K562 (cell line): ENCODE measurements at regions not wholly inside any gene's neighbourhood (a gene's known extent, or its start where the extent isn't known, plus 50 kb on each side); places are given as distances from the start of the nearest gene placed in this dataset.

Experiments
- ATAC-seq: fragments of 200-7000 bp; cut with Tn5 transposase; 3 replicates; pipeline ENCODE4 v1.9.1; 2020; ENCODE audit warnings: moderate library complexity
- BruUV-seq: library from RNA; stranded (reverse); fragments of 400-500 nt; replicated peaks from 2 replicates; lab custom pipeline; 2021; lab: Mats Ljungman, UMichigan
- CTCF ChIA-PET: fragments of 300-600 bp; formaldehyde crosslinking; extraction: SDS; loops from one replicate; lab custom pipeline; 2021; ENCODE audit warnings: low intra/inter-chr PET ratio; lab: Yijun Ruan, JAX
- POLR2A ChIA-PET: fragments of 300-600, 350-650 bp; sonication (Branson Sonifier 250); formaldehyde crosslinking; extraction: SDS; loops from one replicate; lab custom pipeline; 2021; ENCODE audit warnings: antibody characterized with exemption, inconsistent platforms; lab: Yijun Ruan, JAX
- DNase-seq, 4 experiments: peaks; one replicate each; pipeline versions ENCODE4 v3.0.0 to v3.0.0-alpha.2; 2011 to 2018; ENCODE audit warnings: low spot score in 3 of 4, mixed read lengths in 3 of 4; ENCODE audit errors: extremely low read depth in 1 of 4
- FAIRE-seq: peaks from 2 replicates; lab custom pipeline; 2011; peaks lifted over from hg19 to GRCh38; lab: Jason Lieb, UNC
- H2AFZ ChIP-seq: 2 replicates; pipeline ENCODE4 v1.6.0; 2011; ENCODE audit warnings: low read depth, low read length, control low read depth, inconsistent platforms
- H3K27ac ChIP-seq: fragments of 200-600 bp; 3 replicates; pipeline ENCODE4 v1.8.0; 2011; ENCODE audit warnings: low read depth, mild to moderate bottlenecking, control low read depth, inconsistent platforms, low read length, moderate library complexity, mixed read lengths; ENCODE audit errors: extremely low read depth
- H3K27me3 ChIP-seq, 2 experiments: fragments of 300-600 bp in 1 of 2; 2 replicates in 1 of 2; 3 replicates in 1 of 2; pipeline versions ENCODE4 v1.6.0 to v1.8.0; 2011; ENCODE audit warnings: inconsistent platforms in 2 of 2, low read length in 2 of 2, mild to moderate bottlenecking in 1 of 2, mixed read lengths in 1 of 2, moderate library complexity in 1 of 2; ENCODE audit not compliant: control insufficient read depth in 2 of 2, insufficient read depth in 2 of 2
- H3K36me3 ChIP-seq: fragments of 300-600 bp; 3 replicates; pipeline ENCODE4 v1.8.0; 2011; ENCODE audit warnings: mild to moderate bottlenecking, low read length, inconsistent platforms; ENCODE audit not compliant: control insufficient read depth, insufficient read depth
- H3K4me1 ChIP-seq, 2 experiments: fragments of 200-600 bp in 1 of 2; replicated peaks in 1 of 2; 2 replicates in 1 of 2; 3 replicates in 1 of 2; pipeline versions ENCODE4 v1.5.1 to v1.8.0; 2011; ENCODE audit warnings: inconsistent platforms in 2 of 2, low read length in 2 of 2, mild to moderate bottlenecking in 1 of 2, mixed read lengths in 1 of 2, moderate library complexity in 1 of 2; ENCODE audit not compliant: control insufficient read depth in 2 of 2, insufficient read depth in 2 of 2
- H3K4me2 ChIP-seq: 2 replicates; pipeline ENCODE4 v1.6.1; 2011; ENCODE audit warnings: low read length, control low read depth, inconsistent platforms, mixed read lengths; ENCODE audit not compliant: insufficient read depth
- H3K4me3 ChIP-seq: fragments of 200-600 bp; sonication (generic), shearing (Covaris generic); 2 replicates; pipeline ENCODE4 v1.5.1; 2016; ENCODE audit warnings: control low read depth, inconsistent platforms
- H3K79me2 ChIP-seq: fragments of 200-600 bp; 3 replicates; pipeline ENCODE4 v1.8.0; 2011; ENCODE audit warnings: low read length, inconsistent platforms; ENCODE audit not compliant: control insufficient read depth, insufficient read depth
- H3K9ac ChIP-seq, 2 experiments: 2 replicates each; pipeline versions ENCODE4 v1.6.0 to v1.6.1; 2011; ENCODE audit warnings: low read depth in 2 of 2, low read length in 2 of 2, control low read depth in 1 of 2, inconsistent platforms in 1 of 2, mild to moderate bottlenecking in 1 of 2, mixed read lengths in 1 of 2; ENCODE audit not compliant: insufficient read depth in 1 of 2
- H3K9me1 ChIP-seq: one replicate; pipeline ENCODE4 v1.6.0; 2011; ENCODE audit warnings: inconsistent platforms, mild to moderate bottlenecking, low read length, moderate library complexity; ENCODE audit not compliant: control insufficient read depth, insufficient read depth
- H3K9me3 ChIP-seq: replicated peaks from 2 replicates; pipeline ENCODE4 v1.5.1; 2011; ENCODE audit warnings: low read depth, low read length, inconsistent platforms; ENCODE audit not compliant: control insufficient read depth, insufficient read depth
- H4K20me1 ChIP-seq: replicated peaks from 2 replicates; pipeline ENCODE4 v1.6.1; 2011; ENCODE audit warnings: low read length, inconsistent platforms, mixed read lengths; ENCODE audit not compliant: control insufficient read depth, insufficient read depth
- DIDO1 ChIP-seq: fragments of 450-650 bp; IDR thresholded peaks from 2 replicates; pipeline ENCODE4 v1.6.1; 2016; ENCODE audit warnings: low read depth, missing biosample characterization, missing genetic modification characterization
- E2F6 ChIP-seq, 2 experiments: IDR thresholded peaks; 2 replicates each; pipeline ENCODE4 v1.6.1; 2011; ENCODE audit warnings: borderline replicate concordance in 1 of 2, control low read depth in 1 of 2, low read depth in 1 of 2, low read length in 1 of 2, mild to moderate bottlenecking in 1 of 2, mixed read lengths in 1 of 2, moderate library complexity in 1 of 2; ENCODE audit not compliant: insufficient read depth in 1 of 2, insufficient read length in 1 of 2, poor library complexity in 1 of 2, severe bottlenecking in 1 of 2; ENCODE audit errors: extremely low read depth in 1 of 2
- PHB2 ChIP-seq: fragments of 450-650 bp; IDR thresholded peaks from 2 replicates; pipeline ENCODE4 v1.6.1; 2017; ENCODE audit warnings: low read depth
- RNF2 ChIP-seq: sonication (generic); IDR thresholded peaks from 2 replicates; pipeline ENCODE4 v1.6.1; 2016
- SMARCB1 ChIP-seq: IDR thresholded peaks from 2 replicates; pipeline ENCODE4 v1.6.1; 2011; ENCODE audit warnings: improper control_type of control experiment, low read depth; ENCODE audit not compliant: insufficient read length
- SNAPC5 ChIP-seq: fragments of 250-450 bp; sonication (Bioruptor Pico); IDR thresholded peaks from 2 replicates; pipeline ENCODE4 v1.8.0; 2021; ENCODE audit warnings: moderate library complexity, mild to moderate bottlenecking, inconsistent platforms
- ZNF444 ChIP-seq: fragments of 250-450 bp; sonication (Bioruptor Pico); IDR thresholded peaks from 2 replicates; pipeline ENCODE4 v1.4.0; 2020; ENCODE audit warnings: mild to moderate bottlenecking, moderate library complexity
- WGBS: fragments of 100-300 bp; shearing (Covaris generic); methylation state at CpG from one replicate; pipeline ENCODE4 v1.1.6; 2016; ENCODE audit warnings: low coverage, mixed read lengths; ENCODE audit not compliant: insufficient coverage; ENCODE audit errors: missing lambda C conversion rate; 5-methylcytosine and 5-hydroxymethylcytosine counted together
- in situ Hi-C: fragments of 300-500 bp; cut with MboI; formaldehyde crosslinking; loops from 4 replicates; pipeline ENCODE4 v1.15.0; 2018; ENCODE audit warnings: inconsistent platforms, mixed read lengths
- intact Hi-C: fragments of 100-400 bp; cut with micrococcal nuclease; formaldehyde crosslinking; loops from 2 replicates; pipeline ENCODE4 v1.14.2; 2022

- 0% methylated on average over 3 of the region's 3 CpGs for WGBS
- H3K4me3 ChIP-seq: no peak overlapping the region
- intact Hi-C loops (no loop called here), in situ Hi-C loops (no loop called here)
- H3K27ac ChIP-seq: no peak overlapping the region
- H4K20me1 ChIP-seq: no peaks in the 10 kb centered on the region
- FAIRE-seq (no peak), DNase-seq (no peak), ATAC-seq (no peak)
- no peaks in the 10 kb centered on the region for H3K9me1 ChIP-seq
- H3K9ac ChIP-seq: no peak overlapping the region
- H3K4me1 ChIP-seq: no peaks in the 10 kb centered on the region
- H2AFZ ChIP-seq: no peak overlapping the region
- no peaks in the 10 kb centered on the region for H3K36me3 ChIP-seq
- no TSS peak for BruUV-seq
- no peaks in the 10 kb centered on the region for H3K27me3 ChIP-seq
- no peaks in the 10 kb centered on the region for H3K79me2 ChIP-seq
- H3K9me3 ChIP-seq: no peaks in the 10 kb centered on the region
- POLR2A ChIA-PET: interaction anchor here (0.5 kb wide), 1 partner anchor 21 kb away, joined by 3 read pairs; no protein-coding TSS in a partner anchor
- TF ChIP-seq ZNF444 (CRISPR knock-in tag): no peak
- no peak for TF ChIP-seq SNAPC5 (CRISPR knock-in tag)
- no peak for TF ChIP-seq SMARCB1
- TF ChIP-seq E2F6 (IDR thresholded peaks at IDR 0.05; ENCODE audit: borderline replicate concordance in 1 of 2, extremely low read depth in 1 of 2, insufficient read depth in 1 of 2, insufficient read length in 1 of 2, low read depth in 1 of 2, low read length in 1 of 2, poor library complexity in 1 of 2, severe bottlenecking in 1 of 2): no peak
- no peak for TF ChIP-seq RNF2
- no peak for TF ChIP-seq PHB2
- no peak for TF ChIP-seq DIDO1 (tag)
- CTCF ChIA-PET: no interaction called here
- no peak overlapping the region for H3K4me2 ChIP-seq
Measured at GRCh38 chr11:59292611-59293010, 66.1 kb upstream of the OR5AN1 start.
